GM19239 (cell line): ENCODE measurements at regions not wholly inside any gene's neighbourhood (a gene's known extent, or its start where the extent isn't known, plus 50 kb on each side); places are given as distances from the start of the nearest gene placed in this dataset.

Source experiments
- DNase-seq: peaks from one replicate; pipeline ENCODE4 v3.0.0; 2011; ENCODE audit warnings: low spot score; ENCODE audit not compliant: insufficient read length
- FAIRE-seq: peaks from 2 replicates; lab custom pipeline; 2011; peaks lifted over from hg19 to GRCh38; lab: Jason Lieb, UNC

- FAIRE-seq (no peak), DNase-seq (no peak)
Measured at GRCh38 chr5:56693220-56693579, 122.1 kb upstream of the MAP3K1 start.

GRCh38 chr5:56692359-56693219, 122.8 kb upstream of the MAP3K1 start:
- FAIRE-seq, result peak; percentile 75

GRCh38 chr5:56688402-56688801, 126.9 kb upstream of the MAP3K1 start:
- DNase-seq (no peak), FAIRE-seq (no peak)

More at GRCh38 chr5:56692359-56693219, 122.8 kb upstream of the MAP3K1 start:
- DNase-seq, result no peak

- FAIRE-seq, result peak; percentile 91
Measured at GRCh38 chr5:56686337-56687195, 128.8 kb upstream of the MAP3K1 start.

GRCh38 chr5:56685503-56686217, 129.7 kb upstream of the MAP3K1 start:
- DNase-seq (no peak), FAIRE-seq (peak; percentile 52)

More at GRCh38 chr5:56686337-56687195, 128.8 kb upstream of the MAP3K1 start:
- no peak for DNase-seq

GRCh38 chr5:56684159-56684558, 131.2 kb upstream of the MAP3K1 start:
- DNase-seq, result no peak
- FAIRE-seq, result no peak

- no peak for FAIRE-seq
- DNase-seq, result no peak
Measured at GRCh38 chr5:56683733-56684132, 131.6 kb upstream of the MAP3K1 start.

GRCh38 chr5:56683281-56683680, 132.1 kb upstream of the MAP3K1 start:
- no peak for FAIRE-seq
- no peak for DNase-seq

- FAIRE-seq (peak; percentile 26), DNase-seq (no peak)
Measured at GRCh38 chr5:56681346-56681745, 134.0 kb upstream of the MAP3K1 start.

GRCh38 chr5:56680731-56681130, 134.6 kb upstream of the MAP3K1 start:
- DNase-seq (no peak), FAIRE-seq (no peak)

- FAIRE-seq (no peak), DNase-seq (no peak)
Measured at GRCh38 chr5:56677690-56678305, 137.6 kb upstream of the MAP3K1 start.

GRCh38 chr5:56676091-56676768, 139.1 kb upstream of the MAP3K1 start:
- FAIRE-seq (peak; percentile 35), DNase-seq (no peak)

- FAIRE-seq (no peak), DNase-seq (no peak)
Measured at GRCh38 chr5:56674441-56674840, 140.9 kb upstream of the MAP3K1 start.

GRCh38 chr5:56673171-56673570, 142.2 kb upstream of the MAP3K1 start:
- FAIRE-seq, result no peak

GRCh38 chr5:56671571-56671970, 143.8 kb upstream of the MAP3K1 start:
- DNase-seq (no peak), FAIRE-seq (no peak)

More at GRCh38 chr5:56673171-56673570, 142.2 kb upstream of the MAP3K1 start:
- DNase-seq, result no peak

GRCh38 chr5:56670916-56671315, 144.4 kb upstream of the MAP3K1 start:
- no peak for DNase-seq
- FAIRE-seq, result no peak

GRCh38 chr5:56669534-56670483, 145.5 kb upstream of the MAP3K1 start:
- DNase-seq (peak; percentile 73), FAIRE-seq (peak; percentile 100)

GRCh38 chr5:56668996-56669395, 146.4 kb upstream of the MAP3K1 start:
- FAIRE-seq, result no peak
- DNase-seq, result no peak
